Stimulated activated effector memory CD8-positive, alpha-beta T cell treated with anti-CD3 and anti-CD28 coated beads, Interleukin-12 subunit alpha, Interleukin-12 subunit beta, amount 100 ng/mL, for 72 hours (primary cell): ENCODE measurements at regions not wholly inside any gene's neighbourhood (a gene's known extent, or its start where the extent isn't known, plus 50 kb on each side); places are given as distances from the start of the nearest gene placed in this dataset.

Experiments used
- ATAC-seq: fragments of 150-1000 bp; cut with Tn5 transposase; 2 replicates; pipeline ENCODE4 v1.10.0; 2021
- DNase-seq, 2 donors: peaks; one replicate each; pipeline ENCODE4 v3.0.0; 2021 to 2022; ENCODE audit warnings: low spot score in 2 of 2
- H3K27ac Mint-ChIP-seq: one replicate; pipeline ENCODE4 v1.8.0; 2022; ENCODE audit warnings: mild to moderate bottlenecking, mixed read lengths
- H3K36me3 Mint-ChIP-seq: one replicate; pipeline ENCODE4 v1.8.0; 2022; ENCODE audit warnings: mild to moderate bottlenecking, mixed read lengths
- H3K4me1 Mint-ChIP-seq: one replicate; pipeline ENCODE4 v1.8.0; 2022; ENCODE audit warnings: mixed read lengths
- H3K4me3 Mint-ChIP-seq: one replicate; pipeline ENCODE4 v1.8.0; 2022; ENCODE audit warnings: mild to moderate bottlenecking, mixed read lengths
- H3K9me3 Mint-ChIP-seq: one replicate; pipeline ENCODE4 v1.8.0; 2022; ENCODE audit warnings: mixed read lengths

GRCh38 chr1:170290991-170291390 lies 145.2 kb downstream of the NTMT2 start:
- Mint-ChIP-seq H3K4me3 (no peak overlapping the region), H3K27ac (no peak overlapping the region), H3K4me1 (no peaks in the 10 kb centered on the region), H3K9me3 (no peaks in the 10 kb centered on the region), H3K36me3 (no peaks in the 10 kb centered on the region)
- no peak for ATAC-seq
- no peak for DNase-seq

GRCh38 chr1:170291516-170291915 lies 145.8 kb downstream of the NTMT2 start:
- Mint-ChIP-seq H3K4me3 (no peak overlapping the region), H3K36me3 (no peaks in the 10 kb centered on the region), H3K27ac (no peak overlapping the region), H3K9me3 (no peaks in the 10 kb centered on the region), H3K4me1 (no peaks in the 10 kb centered on the region)
- ATAC-seq (no peak), DNase-seq (no peak)

DNA sequence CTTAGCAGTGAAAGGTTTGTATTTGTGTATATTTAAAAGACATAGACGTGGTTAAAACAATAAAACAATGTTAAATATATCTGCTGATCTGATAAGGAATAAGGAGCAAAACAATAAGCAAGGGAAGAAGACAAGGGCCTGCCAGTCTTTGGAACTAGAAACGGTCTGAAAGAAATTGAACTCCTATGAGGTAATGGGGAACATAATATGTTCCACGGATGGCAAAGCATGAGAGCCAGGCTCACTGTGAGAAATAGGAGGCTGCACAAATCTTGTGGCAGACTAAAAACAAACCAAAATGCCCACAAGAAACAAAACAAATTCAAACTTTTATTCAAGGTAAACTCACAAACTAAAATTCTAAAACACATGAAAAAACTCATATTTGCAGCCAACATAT lies 150.5 kb downstream of the NTMT2 start:
- Mint-ChIP-seq H3K27ac (no peak overlapping the region), H3K4me1 (no peaks in the 10 kb centered on the region), H3K4me3 (no peak overlapping the region), H3K36me3 (no peaks in the 10 kb centered on the region), H3K9me3 (no peaks in the 10 kb centered on the region)
- DNase-seq (no peak), ATAC-seq (no peak)

DNA sequence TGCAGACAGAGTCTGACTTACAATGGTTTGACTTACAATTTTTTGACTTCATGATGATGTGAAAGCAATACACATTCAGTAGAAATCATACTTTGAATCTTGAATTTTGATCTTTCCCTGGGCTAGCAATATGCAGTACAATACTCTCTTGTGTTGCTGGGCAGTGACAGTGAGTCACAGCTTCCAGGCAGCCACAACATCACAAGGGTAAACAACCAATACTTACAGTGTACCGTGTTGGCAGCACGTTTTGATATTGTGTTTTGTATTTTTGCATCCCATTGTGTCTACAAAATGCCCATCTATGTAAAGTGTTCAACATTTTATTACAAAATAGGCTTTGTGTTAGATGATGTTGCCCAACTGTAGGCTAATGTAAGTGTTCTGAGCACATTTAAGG lies 150.9 kb downstream of the NTMT2 start:
- Mint-ChIP-seq H3K9me3 (no peaks in the 10 kb centered on the region), H3K27ac (no peak overlapping the region), H3K4me1 (no peaks in the 10 kb centered on the region), H3K36me3 (no peaks in the 10 kb centered on the region), H3K4me3 (no peak overlapping the region)
- no peak for ATAC-seq
- DNase-seq, result no peak

DNA sequence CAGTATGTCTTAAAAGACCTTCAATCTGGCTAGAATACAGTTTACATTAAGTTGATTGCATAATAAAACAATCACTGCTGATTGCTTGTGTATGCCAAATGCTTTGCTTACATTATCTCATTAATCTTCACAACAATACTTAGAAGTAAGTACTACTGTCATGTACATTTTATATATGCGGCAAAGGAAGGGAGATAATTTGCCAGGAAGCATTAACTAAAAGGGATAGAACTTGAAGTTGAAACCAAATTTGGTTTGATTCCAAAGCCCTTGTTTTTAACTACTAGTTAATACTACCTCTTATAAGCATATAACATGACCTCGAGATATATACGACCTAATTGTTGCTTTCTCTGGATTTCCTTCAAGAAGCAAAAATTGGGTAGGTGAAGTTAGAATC lies 155.8 kb downstream of the NTMT2 start:
- Mint-ChIP-seq H3K4me3 (no peak overlapping the region), H3K9me3 (no peaks in the 10 kb centered on the region), H3K36me3 (no peaks in the 10 kb centered on the region), H3K4me1 (no peaks in the 10 kb centered on the region), H3K27ac (no peak overlapping the region)
- DNase-seq (no peak), ATAC-seq (no peak)

DNA sequence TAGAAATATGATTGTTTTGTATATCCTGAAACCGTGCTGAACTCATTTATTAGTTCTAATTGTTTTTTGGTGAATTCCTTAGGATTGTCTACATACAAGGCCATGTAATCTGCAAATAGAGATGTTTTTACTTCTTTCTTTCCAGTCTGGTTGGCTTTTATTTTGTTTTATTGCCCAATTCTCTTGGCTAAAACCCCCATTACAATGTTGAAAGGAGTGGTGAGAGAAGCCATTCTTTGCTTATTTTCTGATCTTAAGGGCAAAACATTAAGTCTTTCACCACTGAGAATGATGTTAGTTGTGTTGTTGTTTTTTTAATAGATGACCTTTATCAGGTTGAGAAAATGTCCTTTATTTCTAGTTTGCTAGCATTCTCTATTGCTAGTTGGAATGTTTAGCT lies 157.3 kb downstream of the NTMT2 start:
- no peak for ATAC-seq
- Mint-ChIP-seq H3K27ac (no peak overlapping the region), H3K9me3 (no peaks in the 10 kb centered on the region), H3K4me1 (no peaks in the 10 kb centered on the region), H3K4me3 (no peak overlapping the region), H3K36me3 (no peaks in the 10 kb centered on the region)
- DNase-seq, result no peak

- DNase-seq, result no peak
- H3K27ac Mint-ChIP-seq, result no peak overlapping the region
- no peak for ATAC-seq
- H3K4me3 Mint-ChIP-seq, result no peak overlapping the region
- H3K36me3 Mint-ChIP-seq, result no peaks in the 10 kb centered on the region
- H3K9me3 Mint-ChIP-seq, result no peaks in the 10 kb centered on the region
- H3K4me1 Mint-ChIP-seq, result no peaks in the 10 kb centered on the region
Observed at GRCh38 chr1:170305777-170306512, 160.2 kb downstream of the NTMT2 start.

DNA sequence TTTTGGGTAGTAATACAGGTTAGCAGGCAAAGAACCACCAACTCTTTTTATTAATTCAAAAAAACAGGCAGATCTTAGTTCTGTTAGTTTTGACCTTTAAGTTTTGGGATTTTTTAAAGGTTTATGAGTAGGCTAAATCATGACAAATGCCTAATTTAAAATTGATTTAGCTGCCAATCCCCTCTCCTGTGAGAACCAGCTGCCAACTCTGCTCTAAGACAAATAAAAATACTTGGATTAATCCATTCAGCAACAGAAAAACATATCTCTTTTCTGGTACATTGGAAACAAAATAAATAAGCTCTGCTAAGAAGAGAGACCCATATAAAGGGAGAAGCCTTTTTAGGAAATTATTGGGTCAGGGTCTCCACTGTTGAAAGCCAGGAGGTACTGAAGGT lies 160.8 kb downstream of the NTMT2 start:
- no peaks in the 10 kb centered on the region for H3K4me1 Mint-ChIP-seq
- no peaks in the 10 kb centered on the region for H3K9me3 Mint-ChIP-seq
- H3K27ac Mint-ChIP-seq, result no peak overlapping the region
- no peak for ATAC-seq
- no peak overlapping the region for H3K4me3 Mint-ChIP-seq
- no peak for DNase-seq
- H3K36me3 Mint-ChIP-seq, result no peaks in the 10 kb centered on the region

DNA sequence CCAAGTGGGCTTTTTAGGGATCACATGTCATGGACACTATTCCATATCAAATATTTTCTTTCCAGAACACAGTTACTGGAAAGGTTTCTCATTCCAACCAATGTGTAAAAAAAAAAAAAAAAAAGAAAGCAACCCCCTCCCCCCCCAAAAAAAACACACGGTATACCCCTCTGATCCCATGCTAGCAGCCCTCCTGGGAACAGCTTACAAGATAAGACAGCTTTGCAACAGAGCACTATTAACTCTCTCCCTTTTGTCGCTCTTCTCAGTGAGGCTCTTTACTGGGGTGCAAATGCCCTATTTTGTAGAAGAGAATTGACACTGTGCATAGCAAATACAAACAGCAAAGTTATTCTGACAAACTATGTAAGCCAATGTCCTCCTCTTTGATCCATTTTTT lies 161.2 kb downstream of the NTMT2 start:
- Mint-ChIP-seq H3K27ac (no peak overlapping the region), H3K4me1 (no peaks in the 10 kb centered on the region), H3K36me3 (no peaks in the 10 kb centered on the region), H3K9me3 (no peaks in the 10 kb centered on the region), H3K4me3 (no peak overlapping the region)
- DNase-seq (no peak), ATAC-seq (no peak)

DNA sequence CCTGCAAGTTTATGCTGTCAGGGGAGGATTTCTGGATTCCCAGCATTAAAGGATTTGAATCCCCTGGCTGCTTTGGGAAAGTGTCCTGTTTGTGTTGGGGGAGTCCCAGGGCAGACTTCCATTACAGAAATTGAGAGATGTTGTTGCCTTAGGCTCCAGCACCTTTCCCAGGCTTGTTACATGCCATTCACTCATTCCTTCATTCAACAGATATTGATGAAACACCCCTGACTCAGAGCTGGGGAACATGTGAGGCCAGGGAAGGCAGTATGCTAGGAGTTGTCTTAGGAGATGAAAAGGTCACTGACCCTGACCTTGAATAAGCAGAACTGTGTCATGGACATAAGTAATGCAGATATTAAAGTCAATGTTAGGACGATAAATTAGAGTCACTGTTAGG lies 161.7 kb downstream of the NTMT2 start:
- no peaks in the 10 kb centered on the region for H3K9me3 Mint-ChIP-seq
- H3K4me3 Mint-ChIP-seq, result no peak overlapping the region
- H3K27ac Mint-ChIP-seq, result no peak overlapping the region
- no peaks in the 10 kb centered on the region for H3K4me1 Mint-ChIP-seq
- no peak for DNase-seq
- no peaks in the 10 kb centered on the region for H3K36me3 Mint-ChIP-seq
- ATAC-seq, result no peak

DNA sequence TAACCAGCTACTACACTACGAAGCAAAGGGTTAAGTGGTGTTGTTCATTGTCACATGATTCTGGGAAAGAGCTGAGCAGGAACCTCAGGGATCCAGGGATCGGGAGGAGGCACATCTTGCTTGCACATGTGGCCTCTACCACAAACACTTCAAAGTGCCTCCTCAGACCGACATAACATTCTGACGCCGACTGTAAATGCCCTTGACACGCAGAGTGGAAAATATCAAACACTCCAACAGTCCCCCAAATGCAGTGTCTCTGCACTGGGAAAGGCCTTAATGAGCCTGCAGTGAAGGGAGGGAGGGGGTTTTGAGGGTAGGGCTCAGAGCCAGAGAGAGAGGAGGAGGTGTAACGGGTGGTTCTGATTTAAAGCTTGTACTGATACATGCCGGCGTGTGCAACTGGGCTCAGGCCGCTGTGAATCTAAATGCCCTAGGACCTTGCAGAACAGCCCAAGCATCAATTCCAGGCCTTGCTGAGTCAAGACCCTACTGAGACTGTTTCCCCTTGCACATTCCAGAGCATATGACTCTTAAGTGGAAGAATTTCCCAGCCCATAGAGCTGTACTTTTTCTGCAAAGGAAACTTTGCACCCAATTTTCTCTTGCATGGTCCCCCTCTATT lies 163.7 kb downstream of the NTMT2 start:
- Mint-ChIP-seq H3K27ac (no peak overlapping the region), H3K36me3 (no peaks in the 10 kb centered on the region), H3K9me3 (no peaks in the 10 kb centered on the region), H3K4me3 (no peak overlapping the region), H3K4me1 (no peaks in the 10 kb centered on the region)
- DNase-seq (no peak), ATAC-seq (no peak)

GRCh38 chr1:170310014-170310405 lies 164.3 kb downstream of the NTMT2 start:
- DNase-seq (no peak), ATAC-seq (no peak)
- no peaks in the 10 kb centered on the region for H3K9me3 Mint-ChIP-seq
- H3K4me3 Mint-ChIP-seq, result no peak overlapping the region
- no peaks in the 10 kb centered on the region for H3K36me3 Mint-ChIP-seq
- H3K27ac Mint-ChIP-seq, result no peak overlapping the region
- H3K4me1 Mint-ChIP-seq, result no peaks in the 10 kb centered on the region

DNA sequence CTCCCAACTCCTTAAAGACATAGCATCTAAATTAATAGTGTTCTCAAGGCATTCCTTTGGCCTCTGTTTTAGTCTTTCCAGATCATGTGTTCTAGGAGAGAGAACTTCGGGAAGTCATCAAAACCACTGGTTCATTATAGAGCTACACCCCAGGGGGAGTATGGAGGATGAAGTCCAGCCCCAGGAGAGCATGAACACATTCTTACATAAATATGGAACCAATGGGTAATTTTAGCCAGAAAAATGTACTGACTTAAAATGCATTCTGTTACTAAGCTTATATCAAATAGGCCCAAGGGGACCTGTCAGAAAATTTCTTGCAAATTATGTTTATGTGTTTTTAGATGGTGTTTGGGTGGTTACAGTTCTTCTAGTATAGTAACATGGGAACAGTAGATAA lies 165.2 kb downstream of the NTMT2 start:
- Mint-ChIP-seq H3K9me3 (no peaks in the 10 kb centered on the region), H3K27ac (no peak overlapping the region), H3K36me3 (no peaks in the 10 kb centered on the region), H3K4me3 (no peak overlapping the region), H3K4me1 (no peaks in the 10 kb centered on the region)
- ATAC-seq (no peak), DNase-seq (no peak)

DNA sequence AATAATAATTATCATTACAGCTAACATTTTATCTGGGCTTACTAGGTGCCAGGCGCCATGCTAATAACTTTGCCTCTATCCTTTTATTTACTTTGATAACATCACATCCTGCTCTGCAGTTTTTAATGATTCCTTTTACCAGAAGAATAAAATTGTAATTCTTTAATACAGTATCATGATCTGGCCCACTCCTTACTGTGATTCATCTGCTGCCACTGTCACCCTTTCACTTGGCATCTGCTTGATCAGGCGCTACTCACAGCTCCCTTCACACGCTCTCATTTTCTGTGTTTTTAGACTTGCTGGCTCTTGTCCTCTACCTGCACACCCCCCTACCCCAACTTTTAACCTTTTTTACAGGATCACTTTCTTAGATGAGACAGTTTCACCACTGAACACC lies 167.5 kb downstream of the NTMT2 start:
- no peak overlapping the region for H3K4me3 Mint-ChIP-seq
- H3K9me3 Mint-ChIP-seq, result no peaks in the 10 kb centered on the region
- ATAC-seq (no peak), DNase-seq (no peak)
- no peak overlapping the region for H3K27ac Mint-ChIP-seq
- H3K36me3 Mint-ChIP-seq, result no peaks in the 10 kb centered on the region
- no peaks in the 10 kb centered on the region for H3K4me1 Mint-ChIP-seq

- DNase-seq (no peak), ATAC-seq (no peak)
- Mint-ChIP-seq H3K4me1 (no peaks in the 10 kb centered on the region), H3K36me3 (no peaks in the 10 kb centered on the region), H3K4me3 (no peak overlapping the region), H3K9me3 (no peaks in the 10 kb centered on the region), H3K27ac (no peak overlapping the region)
Observed at GRCh38 chr1:170316270-170316669, 170.5 kb downstream of the NTMT2 start.

DNA sequence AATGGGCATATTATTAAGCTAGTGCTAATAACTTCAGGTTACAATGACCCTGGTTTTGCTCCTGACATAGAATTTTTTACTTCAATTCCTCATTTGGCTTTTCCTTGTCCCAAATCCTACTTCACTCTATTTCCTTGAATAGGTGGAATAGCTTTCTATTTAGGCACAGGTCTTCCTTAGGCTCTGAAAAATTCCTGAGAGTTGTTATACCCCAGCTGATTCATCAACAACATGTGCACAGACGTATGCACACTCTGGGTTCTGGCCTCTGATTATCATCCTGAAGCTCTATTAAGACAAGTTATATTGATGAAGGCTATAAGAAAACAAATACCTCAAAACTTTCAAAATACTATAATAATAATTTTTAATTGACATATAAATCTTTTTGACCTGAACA lies 172.4 kb downstream of the NTMT2 start:
- no peak overlapping the region for H3K4me3 Mint-ChIP-seq
- no peaks in the 10 kb centered on the region for H3K4me1 Mint-ChIP-seq
- no peaks in the 10 kb centered on the region for H3K9me3 Mint-ChIP-seq
- DNase-seq (no peak), ATAC-seq (no peak)
- H3K27ac Mint-ChIP-seq, result no peak overlapping the region
- H3K36me3 Mint-ChIP-seq, result no peaks in the 10 kb centered on the region
